GM23338 (cell line): ENCODE measurements at regions not wholly inside any gene's neighbourhood (a gene's known extent, or its start where the extent isn't known, plus 50 kb on each side); places are given as distances from the start of the nearest gene placed in this dataset.

ENCODE experiments used
- ATAC-seq: fragments of 200-7000 bp; cut with Tn5 transposase; 3 replicates; pipeline ENCODE4 v1.9.1; 2020
- DNase-seq: peaks from one replicate; pipeline ENCODE4 v3.0.0-alpha.2; 2015; ENCODE audit warnings: low spot score
- H2AFZ ChIP-seq: fragments of 200-600 bp; sonication (generic); 2 replicates; pipeline ENCODE4 v1.8.0; 2016; ENCODE audit warnings: antibody characterized with exemption, mild to moderate bottlenecking, moderate library complexity
- H3F3A ChIP-seq: fragments of 200-600 bp; sonication (generic); replicated peaks from 2 replicates; pipeline ENCODE4 v1.8.0; 2017; ENCODE audit warnings: antibody characterized with exemption, mixed run types, low read depth
- H3K27ac ChIP-seq: fragments of 200-600 bp; sonication (generic); 2 replicates; pipeline ENCODE4 v1.6.1; 2016; ENCODE audit warnings: low read depth
- H3K27me3 ChIP-seq: fragments of 200-600 bp; sonication (generic); 2 replicates; pipeline ENCODE4 v1.8.0; 2016; ENCODE audit warnings: mild to moderate bottlenecking, mixed run types, moderate library complexity; ENCODE audit not compliant: insufficient read depth
- H3K36me3 ChIP-seq: fragments of 200-600 bp; sonication (generic); 2 replicates; pipeline ENCODE4 v1.8.0; 2016; ENCODE audit warnings: mild to moderate bottlenecking; ENCODE audit not compliant: insufficient read depth
- H3K4me1 ChIP-seq: fragments of 200-600 bp; sonication (generic); 2 replicates; pipeline ENCODE4 v1.8.0; 2016; ENCODE audit warnings: mild to moderate bottlenecking, moderate library complexity; ENCODE audit not compliant: insufficient read depth
- H3K4me2 ChIP-seq: fragments of 200-600 bp; sonication (generic); 2 replicates; pipeline ENCODE4 v1.7.1; 2017; ENCODE audit warnings: mixed run types
- H3K4me3 ChIP-seq: fragments of 200-600 bp; sonication (generic); 2 replicates; pipeline ENCODE4 v1.6.1; 2016; ENCODE audit warnings: mixed run types
- H3K79me2 ChIP-seq: fragments of 200-600 bp; sonication (generic); replicated peaks from 2 replicates; pipeline ENCODE4 v1.8.0; 2017; ENCODE audit warnings: mild to moderate bottlenecking; ENCODE audit not compliant: insufficient read depth
- H3K9me2 ChIP-seq: fragments of 200-600 bp; sonication (generic); 2 replicates; pipeline ENCODE4 v1.8.0; 2017; ENCODE audit not compliant: insufficient read depth
- H4K20me1 ChIP-seq: fragments of 200-600 bp; sonication (generic); replicated peaks from 2 replicates; pipeline ENCODE4 v1.8.0; 2017; ENCODE audit warnings: mild to moderate bottlenecking; ENCODE audit not compliant: insufficient read depth
- H3K27ac Mint-ChIP-seq: 2 replicates; pipeline ENCODE4 v1.8.0; 2020; ENCODE audit warnings: inconsistent platforms, mild to moderate bottlenecking, moderate library complexity, mixed read lengths
- H3K27me3 Mint-ChIP-seq: 3 replicates; pipeline ENCODE4 v1.8.0; 2022; ENCODE audit warnings: low read depth, mild to moderate bottlenecking, moderate library complexity, mixed read lengths, inconsistent platforms; ENCODE audit not compliant: insufficient read depth, poor library complexity
- H3K36me3 Mint-ChIP-seq: 3 replicates; pipeline ENCODE4 v1.8.0; 2021; ENCODE audit warnings: low read depth, mild to moderate bottlenecking, inconsistent platforms, moderate library complexity, mixed read lengths
- H3K4me1 Mint-ChIP-seq: 3 replicates; pipeline ENCODE4 v1.8.0; 2020; ENCODE audit warnings: mild to moderate bottlenecking, inconsistent platforms, mixed read lengths
- H3K4me3 Mint-ChIP-seq: 3 replicates; pipeline ENCODE4 v1.8.0; 2021; ENCODE audit warnings: moderate library complexity, mild to moderate bottlenecking, inconsistent platforms, mixed read lengths
- H3K9me3 Mint-ChIP-seq: 3 replicates; pipeline ENCODE4 v1.8.0; 2020; ENCODE audit warnings: moderate library complexity, mild to moderate bottlenecking, inconsistent platforms, mixed read lengths
- CTCF ChIP-seq, 2 experiments: fragments of 200-600 bp in 1 of 2; sonication (generic) in 1 of 2; conservative IDR thresholded peaks; 2 replicates each; pipeline versions ENCODE4 v1.5.1 to v1.6.1; 2016 to 2017; ENCODE audit warnings: antibody characterized with exemption in 2 of 2, low read depth in 2 of 2, mild to moderate bottlenecking in 2 of 2, moderate library complexity in 1 of 2
- EZH2 ChIP-seq: fragments of 200-600 bp; sonication (generic); IDR thresholded peaks from one replicate; pipeline ENCODE4 v1.8.0; 2017; ENCODE audit warnings: antibody characterized with exemption, mild to moderate bottlenecking, low read depth; ENCODE audit not compliant: unreplicated experiment
- JUNB ChIP-seq: IDR thresholded peaks from one replicate; pipeline ENCODE4 v1.6.1; 2016; ENCODE audit warnings: antibody characterized with exemption; ENCODE audit not compliant: unreplicated experiment
- ZNF114 ChIP-seq: fragments of 250-450 bp; sonication (Bioruptor Pico); IDR thresholded peaks from 2 replicates; pipeline ENCODE4 v1.5.0; 2020; ENCODE audit warnings: mild to moderate bottlenecking, moderate library complexity
- TF ChIP-seq, protein P1 (sequence below): fragments of 250-450 bp; sonication (Bioruptor Pico); IDR thresholded peaks from 2 replicates; pipeline ENCODE4 v1.5.0; 2020; ENCODE audit warnings: mild to moderate bottlenecking, moderate library complexity

DNA sequence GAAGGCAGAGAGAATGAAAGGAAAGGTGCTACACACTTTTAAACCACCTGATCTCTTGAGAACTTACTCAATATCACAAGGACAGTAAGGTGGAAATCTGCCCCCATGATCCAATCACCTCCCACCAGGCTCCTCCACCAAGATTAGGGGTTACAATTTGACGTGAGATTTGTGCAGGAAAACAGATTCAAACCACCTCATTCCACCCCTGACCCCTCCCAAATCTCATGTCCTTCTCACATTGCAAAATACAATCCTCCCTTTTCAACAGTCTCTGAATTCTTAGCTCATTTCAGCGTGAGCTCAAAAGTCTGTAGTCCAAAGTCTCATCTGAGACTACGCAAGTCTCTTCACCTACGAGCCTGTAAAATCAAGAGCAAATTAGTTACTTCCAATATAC is 768.3 kb upstream of the COX7C start:
- DNase-seq = no peak
- no peak overlapping the region for H3K27ac Mint-ChIP-seq
- Histone ChIP-seq H3K27ac (no peak overlapping the region), H3F3A (no peaks in the 10 kb centered on the region), H4K20me1 (no peaks in the 10 kb centered on the region), H3K36me3 (no peaks in the 10 kb centered on the region), H2AFZ (no peak overlapping the region), H3K4me1 (no peaks in the 10 kb centered on the region), H3K27me3 (no peaks in the 10 kb centered on the region), H3K79me2 (no peaks in the 10 kb centered on the region), H3K4me3 (no peak overlapping the region), H3K9me2 (peaks cover 10% of the 10 kb centered on the region), H3K4me2 (no peak overlapping the region)
- TF ChIP-seq, protein P1, sequence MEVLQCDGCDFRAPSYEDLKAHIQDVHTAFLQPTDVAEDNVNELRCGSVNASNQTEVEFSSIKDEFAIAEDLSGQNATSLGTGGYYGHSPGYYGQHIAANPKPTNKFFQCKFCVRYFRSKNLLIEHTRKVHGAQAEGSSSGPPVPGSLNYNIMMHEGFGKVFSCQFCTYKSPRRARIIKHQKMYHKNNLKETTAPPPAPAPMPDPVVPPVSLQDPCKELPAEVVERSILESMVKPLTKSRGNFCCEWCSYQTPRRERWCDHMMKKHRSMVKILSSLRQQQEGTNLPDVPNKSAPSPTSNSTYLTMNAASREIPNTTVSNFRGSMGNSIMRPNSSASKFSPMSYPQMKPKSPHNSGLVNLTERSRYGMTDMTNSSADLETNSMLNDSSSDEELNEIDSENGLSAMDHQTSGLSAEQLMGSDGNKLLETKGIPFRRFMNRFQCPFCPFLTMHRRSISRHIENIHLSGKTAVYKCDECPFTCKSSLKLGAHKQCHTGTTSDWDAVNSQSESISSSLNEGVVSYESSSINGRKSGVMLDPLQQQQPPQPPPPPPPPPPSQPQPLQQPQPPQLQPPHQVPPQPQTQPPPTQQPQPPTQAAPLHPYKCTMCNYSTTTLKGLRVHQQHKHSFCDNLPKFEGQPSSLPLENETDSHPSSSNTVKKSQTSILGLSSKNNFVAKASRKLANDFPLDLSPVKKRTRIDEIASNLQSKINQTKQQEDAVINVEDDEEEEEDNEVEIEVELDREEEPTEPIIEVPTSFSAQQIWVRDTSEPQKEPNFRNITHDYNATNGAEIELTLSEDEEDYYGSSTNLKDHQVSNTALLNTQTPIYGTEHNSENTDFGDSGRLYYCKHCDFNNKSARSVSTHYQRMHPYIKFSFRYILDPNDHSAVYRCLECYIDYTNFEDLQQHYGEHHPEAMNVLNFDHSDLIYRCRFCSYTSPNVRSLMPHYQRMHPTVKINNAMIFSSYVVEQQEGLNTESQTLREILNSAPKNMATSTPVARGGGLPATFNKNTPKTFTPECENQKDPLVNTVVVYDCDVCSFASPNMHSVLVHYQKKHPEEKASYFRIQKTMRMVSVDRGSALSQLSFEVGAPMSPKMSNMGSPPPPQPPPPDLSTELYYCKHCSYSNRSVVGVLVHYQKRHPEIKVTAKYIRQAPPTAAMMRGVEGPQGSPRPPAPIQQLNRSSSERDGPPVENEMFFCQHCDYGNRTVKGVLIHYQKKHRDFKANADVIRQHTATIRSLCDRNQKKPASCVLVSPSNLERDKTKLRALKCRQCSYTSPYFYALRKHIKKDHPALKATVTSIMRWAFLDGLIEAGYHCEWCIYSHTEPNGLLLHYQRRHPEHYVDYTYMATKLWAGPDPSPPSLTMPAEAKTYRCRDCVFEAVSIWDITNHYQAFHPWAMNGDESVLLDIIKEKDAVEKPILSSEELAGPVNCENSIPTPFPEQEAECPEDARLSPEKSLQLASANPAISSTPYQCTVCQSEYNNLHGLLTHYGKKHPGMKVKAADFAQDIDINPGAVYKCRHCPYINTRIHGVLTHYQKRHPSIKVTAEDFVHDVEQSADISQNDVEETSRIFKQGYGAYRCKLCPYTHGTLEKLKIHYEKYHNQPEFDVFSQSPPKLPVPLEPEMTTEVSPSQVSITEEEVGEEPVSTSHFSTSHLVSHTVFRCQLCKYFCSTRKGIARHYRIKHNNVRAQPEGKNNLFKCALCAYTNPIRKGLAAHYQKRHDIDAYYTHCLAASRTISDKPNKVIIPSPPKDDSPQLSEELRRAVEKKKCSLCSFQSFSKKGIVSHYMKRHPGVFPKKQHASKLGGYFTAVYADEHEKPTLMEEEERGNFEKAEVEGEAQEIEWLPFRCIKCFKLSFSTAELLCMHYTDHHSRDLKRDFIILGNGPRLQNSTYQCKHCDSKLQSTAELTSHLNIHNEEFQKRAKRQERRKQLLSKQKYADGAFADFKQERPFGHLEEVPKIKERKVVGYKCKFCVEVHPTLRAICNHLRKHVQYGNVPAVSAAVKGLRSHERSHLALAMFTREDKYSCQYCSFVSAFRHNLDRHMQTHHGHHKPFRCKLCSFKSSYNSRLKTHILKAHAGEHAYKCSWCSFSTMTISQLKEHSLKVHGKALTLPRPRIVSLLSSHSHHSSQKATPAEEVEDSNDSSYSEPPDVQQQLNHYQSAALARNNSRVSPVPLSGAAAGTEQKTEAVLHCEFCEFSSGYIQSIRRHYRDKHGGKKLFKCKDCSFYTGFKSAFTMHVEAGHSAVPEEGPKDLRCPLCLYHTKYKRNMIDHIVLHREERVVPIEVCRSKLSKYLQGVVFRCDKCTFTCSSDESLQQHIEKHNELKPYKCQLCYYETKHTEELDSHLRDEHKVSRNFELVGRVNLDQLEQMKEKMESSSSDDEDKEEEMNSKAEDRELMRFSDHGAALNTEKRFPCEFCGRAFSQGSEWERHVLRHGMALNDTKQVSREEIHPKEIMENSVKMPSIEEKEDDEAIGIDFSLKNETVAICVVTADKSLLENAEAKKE = no peak
- TF ChIP-seq CTCF (conservative IDR thresholded peaks at IDR 0.05; ENCODE audit: low read depth in 2 of 2) = no peak
- TF ChIP-seq ZNF114 = no peak
- peaks cover 1% of the 10 kb centered on the region for H3K27me3 Mint-ChIP-seq
- no peaks in the 10 kb centered on the region for H3K4me1 Mint-ChIP-seq
- ATAC-seq = no peak
- peaks cover 7% of the 10 kb centered on the region; the same call in 2 of the 3 replicates for H3K36me3 Mint-ChIP-seq
- H3K4me3 Mint-ChIP-seq = no peak overlapping the region
- peaks cover 8% of the 10 kb centered on the region for H3K9me3 Mint-ChIP-seq

GRCh38 chr5:85865296-85865695 is 752.4 kb upstream of the COX7C start:
- H2AFZ ChIP-seq = no peak overlapping the region
- H3K4me3 Mint-ChIP-seq = no peak overlapping the region
- no peak overlapping the region for H3K4me2 ChIP-seq
- no peaks in the 10 kb centered on the region for H3K79me2 ChIP-seq
- H3K36me3 Mint-ChIP-seq = no peaks in the 10 kb centered on the region
- H4K20me1 ChIP-seq = no peaks in the 10 kb centered on the region
- no peaks in the 10 kb centered on the region for H3K4me1 ChIP-seq
- no peak overlapping the region for H3K27ac ChIP-seq
- DNase-seq (no peak), ATAC-seq (no peak)
- H3K27ac Mint-ChIP-seq = no peak overlapping the region
- no peak overlapping the region for H3K4me3 ChIP-seq
- no peaks in the 10 kb centered on the region for H3K9me3 Mint-ChIP-seq
- H3K9me2 ChIP-seq = peaks cover 4% of the 10 kb centered on the region; the same call in 1 of the 2 replicates
- H3F3A ChIP-seq = no peaks in the 10 kb centered on the region
- H3K27me3 ChIP-seq = no peaks in the 10 kb centered on the region
- H3K27me3 Mint-ChIP-seq = no peaks in the 10 kb centered on the region
- no peaks in the 10 kb centered on the region for H3K36me3 ChIP-seq
- H3K4me1 Mint-ChIP-seq = no peaks in the 10 kb centered on the region
- TF ChIP-seq EZH2 = no peak
- no peak for TF ChIP-seq JUNB
- TF ChIP-seq, protein P1 = no peak
